Esophagus muscularis mucosa (tissue), 4 donors: ENCODE measurements at regions not wholly inside any gene's neighbourhood (a gene's known extent, or its start where the extent isn't known, plus 50 kb on each side); places are given as distances from the start of the nearest gene placed in this dataset.
"Not testable (repeated sequence)": the region's sequence is repeated elsewhere in the genome, so short reads cannot be mapped to it uniquely, and the experiment has no call there.

Experiments
- DNase-seq: peaks from one replicate; pipeline ENCODE4 v3.0.0-alpha.2; 2017; ENCODE audit errors: extremely low spot score
- H3K27ac ChIP-seq, 4 donors: fragments of 200-600 bp; sonication (generic); replicated peaks in 1 of 4; 1 replicate in 3 of 4; 2 replicates in 1 of 4; pipeline ENCODE4 v1.5.1; 2016 to 2019; ENCODE audit warnings: mild to moderate bottlenecking in 1 of 4
- H3K27me3 ChIP-seq, 4 donors: fragments of 200-600 bp; sonication (generic); one replicate each; pipeline versions ENCODE4 v1.5.1 to v1.6.0; 2016 to 2019
- H3K36me3 ChIP-seq, 4 donors: fragments of 200-600 bp; sonication (generic); one replicate each; pipeline ENCODE4 v1.5.1; 2016 to 2019
- H3K4me1 ChIP-seq, 4 donors: fragments of 200-600 bp; sonication (generic); one replicate each; pipeline ENCODE4 v1.5.1; 2016 to 2019
- H3K4me3 ChIP-seq, 4 donors: fragments of 200-600 bp; sonication (generic); 1 replicate in 2 of 4; 2 replicates in 2 of 4; pipeline ENCODE4 v1.5.1; 2016 to 2019; ENCODE audit warnings: mild to moderate bottlenecking in 4 of 4, moderate library complexity in 1 of 4
- H3K9me3 ChIP-seq, 4 donors: fragments of 200-600 bp; sonication (generic); 1 replicate in 3 of 4; 2 replicates in 1 of 4; pipeline ENCODE4 v1.5.1; 2016 to 2019
- EP300 ChIP-seq: sonication (generic); formaldehyde crosslinking; IDR thresholded peaks from one replicate; pipeline ENCODE4 v1.6.1; 2017; ENCODE audit warnings: antibody characterized with exemption
- POLR2A ChIP-seq: fragments of 450-650 bp; IDR thresholded peaks from one replicate; pipeline ENCODE4 v1.6.1; 2017; ENCODE audit warnings: antibody characterized with exemption, moderate library complexity, mild to moderate bottlenecking, low read depth
- POLR2AphosphoS5 ChIP-seq, 2 donors: sonication (generic); formaldehyde crosslinking; IDR thresholded peaks; one replicate each; pipeline ENCODE4 v1.6.1; 2017; ENCODE audit warnings: antibody characterized with exemption in 2 of 2
- WGBS: methylation state at CpG from one replicate; pipeline ENCODE4 v1.1.5; 2018; 5-methylcytosine and 5-hydroxymethylcytosine counted together
- intact Hi-C: fragments of 100-400 bp; cut with DNase I; formaldehyde crosslinking; loops from one replicate; pipeline ENCODE4 v1.15.1; 2023
- TF ChIP-seq, protein P1 (sequence below), 3 experiments: fragments of 200-600 bp in 2 of 3; fragments of 450-650 bp in 1 of 3; sonication (generic) in 2 of 3; IDR thresholded peaks; one replicate each; pipeline ENCODE4 v1.5.1; 2017 to 2019; ENCODE audit warnings: antibody characterized with exemption in 3 of 3, mild to moderate bottlenecking in 2 of 3, moderate library complexity in 1 of 3

GRCh38 chr2:147275943-147276342, 568.9 kb upstream of the ACVR2A start:
- intact Hi-C loops: no loop called here
- 79% methylated on average over 6 of the region's 6 CpGs for WGBS
- H3K4me1 ChIP-seq: peaks cover 0 to 15% (median 12%) of the 10 kb centered on the region in 4 donors
- DNase-seq: no peak
- TF ChIP-seq, protein P1, sequence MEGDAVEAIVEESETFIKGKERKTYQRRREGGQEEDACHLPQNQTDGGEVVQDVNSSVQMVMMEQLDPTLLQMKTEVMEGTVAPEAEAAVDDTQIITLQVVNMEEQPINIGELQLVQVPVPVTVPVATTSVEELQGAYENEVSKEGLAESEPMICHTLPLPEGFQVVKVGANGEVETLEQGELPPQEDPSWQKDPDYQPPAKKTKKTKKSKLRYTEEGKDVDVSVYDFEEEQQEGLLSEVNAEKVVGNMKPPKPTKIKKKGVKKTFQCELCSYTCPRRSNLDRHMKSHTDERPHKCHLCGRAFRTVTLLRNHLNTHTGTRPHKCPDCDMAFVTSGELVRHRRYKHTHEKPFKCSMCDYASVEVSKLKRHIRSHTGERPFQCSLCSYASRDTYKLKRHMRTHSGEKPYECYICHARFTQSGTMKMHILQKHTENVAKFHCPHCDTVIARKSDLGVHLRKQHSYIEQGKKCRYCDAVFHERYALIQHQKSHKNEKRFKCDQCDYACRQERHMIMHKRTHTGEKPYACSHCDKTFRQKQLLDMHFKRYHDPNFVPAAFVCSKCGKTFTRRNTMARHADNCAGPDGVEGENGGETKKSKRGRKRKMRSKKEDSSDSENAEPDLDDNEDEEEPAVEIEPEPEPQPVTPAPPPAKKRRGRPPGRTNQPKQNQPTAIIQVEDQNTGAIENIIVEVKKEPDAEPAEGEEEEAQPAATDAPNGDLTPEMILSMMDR (IDR thresholded peaks at IDR 0.05): peak in 1 of 3 experiments; percentile 6
- no peak for TF ChIP-seq EP300
- H3K4me3 ChIP-seq: no peak overlapping the region
- no peaks in the 10 kb centered on the region for H3K27me3 ChIP-seq
- no peak overlapping the region for H3K27ac ChIP-seq
- H3K9me3 ChIP-seq: no peaks in the 10 kb centered on the region
- no peaks in the 10 kb centered on the region for H3K36me3 ChIP-seq

- no peaks in the 10 kb centered on the region for H3K27me3 ChIP-seq
- WGBS: 83% methylated on average over 1 of the region's 1 CpG
- peaks cover 0 to 14% (median 11%) of the 10 kb centered on the region in 4 donors for H3K9me3 ChIP-seq
- H3K4me3 ChIP-seq: no peak overlapping the region
- no peak overlapping the region for H3K27ac ChIP-seq
- DNase-seq: no peak
- intact Hi-C loops: no loop called here
- TF ChIP-seq POLR2AphosphoS5 (IDR thresholded peaks at IDR 0.05) (no peak), EP300 (no peak), POLR2A (no peak)
- TF ChIP-seq, protein P1 (IDR thresholded peaks at IDR 0.05): no peak
- H3K36me3 ChIP-seq: no peaks in the 10 kb centered on the region
- H3K4me1 ChIP-seq: peaks cover 0 to 9% (median 6%) of the 10 kb centered on the region in 4 donors
Measured at GRCh38 chr2:147273628-147274027, 571.2 kb upstream of the ACVR2A start.

DNA sequence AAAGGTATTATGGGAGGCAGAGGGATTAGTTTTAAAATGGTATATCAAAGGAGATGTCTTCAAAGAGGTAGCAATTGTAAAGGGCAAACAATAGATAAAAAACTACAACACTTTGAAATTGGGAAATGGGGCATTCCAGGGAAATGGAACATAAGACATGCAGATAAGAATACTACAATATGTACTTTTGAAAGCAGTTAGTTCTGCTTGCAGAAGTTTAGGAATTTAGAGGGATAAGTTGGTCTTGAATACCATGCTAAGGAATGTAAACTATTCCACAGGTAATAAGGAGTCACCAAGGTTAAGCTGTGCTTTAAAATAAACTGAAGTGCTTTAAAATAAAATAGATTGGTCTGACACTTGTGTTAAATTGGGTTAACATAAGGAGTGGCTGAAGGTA, 571.7 kb upstream of the ACVR2A start:
- H3K4me3 ChIP-seq: no peak overlapping the region
- no peaks in the 10 kb centered on the region for H3K27me3 ChIP-seq
- TF ChIP-seq EP300: no peak
- TF ChIP-seq, protein P1 (IDR thresholded peaks at IDR 0.05): no peak
- TF ChIP-seq POLR2AphosphoS5 (IDR thresholded peaks at IDR 0.05): no peak
- TF ChIP-seq POLR2A: no peak
- DNase-seq: no peak
- H3K27ac ChIP-seq: no peak overlapping the region
- no peaks in the 10 kb centered on the region for H3K36me3 ChIP-seq
- intact Hi-C loops: no loop called here
- peaks cover 0 to 14% (median 11%) of the 10 kb centered on the region in 4 donors for H3K9me3 ChIP-seq
- peaks cover 0 to 3% (median under 1%) of the 10 kb centered on the region in 4 donors for H3K4me1 ChIP-seq

- peaks cover 0 to 25% (median 14%) of the 10 kb centered on the region in 4 donors for H3K9me3 ChIP-seq
- WGBS: 88% methylated on average over 2 of the region's 2 CpGs
- H3K27me3 ChIP-seq, H3K27ac ChIP-seq, H3K4me3 ChIP-seq, H3K36me3 ChIP-seq, H3K4me1 ChIP-seq, intact Hi-C loops, DNase-seq: not testable (repeated sequence)
Measured at GRCh38 chr2:147269581-147269980, 575.2 kb upstream of the ACVR2A start.

- TF ChIP-seq, protein P1 (IDR thresholded peaks at IDR 0.05): no peak
- TF ChIP-seq POLR2AphosphoS5 (IDR thresholded peaks at IDR 0.05) (no peak), POLR2A (no peak), EP300 (no peak)
- Histone ChIP-seq H3K4me1 (peaks cover 3 to 28% (median 26%) of the 10 kb centered on the region in 4 donors), H3K9me3 (peaks cover 0 to 6% (median 0%) of the 10 kb centered on the region in 4 donors), H3K27ac (no peak overlapping the region), H3K4me3 (no peak overlapping the region), H3K36me3 (no peaks in the 10 kb centered on the region), H3K27me3 (no peaks in the 10 kb centered on the region)
- intact Hi-C loops: no loop called here
- no peak for DNase-seq
Measured at GRCh38 chr2:147260241-147260640, 584.6 kb upstream of the ACVR2A start.
